HG02884 (cell line): ENCODE measurements at regions not wholly inside any gene's neighbourhood (a gene's known extent, or its start where the extent isn't known, plus 50 kb on each side); places are given as distances from the start of the nearest gene placed in this dataset.
A peak's percentile ranks its signal among the peaks of the same experiment; 100 is the strongest.

Experiments
- ATAC-seq: cut with Tn5 transposase; IDR thresholded peaks from one replicate; pipeline ENCODE4 v1.9.1; 2021; ENCODE audit warnings: mild to moderate bottlenecking, moderate library complexity; ENCODE audit not compliant: unreplicated experiment

- peak; percentile 82 for ATAC-seq
Measured at GRCh38 chr9:6703898-6704639, 53.7 kb upstream of the KDM4C start.

GRCh38 chr9:6702707-6703106 lies 55.1 kb upstream of the KDM4C start:
- ATAC-seq: no peak

GRCh38 chr9:6696178-6696577 lies 50.6 kb upstream of the GLDC start:
- ATAC-seq: no peak

- ATAC-seq: no peak
Measured at GRCh38 chr9:6695121-6695814, 49.7 kb upstream of the GLDC start.
